Panc1 (cell line): ENCODE measurements at regions not wholly inside any gene's neighbourhood (a gene's known extent, or its start where the extent isn't known, plus 50 kb on each side); places are given as distances from the start of the nearest gene placed in this dataset.

Source experiments
- CTCF ChIP-seq: fragments of 450-650 bp; IDR thresholded peaks from 2 replicates; pipeline ENCODE4 v1.5.1; 2017; ENCODE audit warnings: mild to moderate bottlenecking
- POLR2AphosphoS5 ChIP-seq: IDR thresholded peaks from 2 replicates; pipeline ENCODE4 v1.6.1; 2012; ENCODE audit warnings: mild to moderate bottlenecking, low read depth, low read length, moderate library complexity
- REST ChIP-seq, 2 experiments: IDR thresholded peaks; 2 replicates each; pipeline ENCODE4 v1.6.1; 2011 to 2012; ENCODE audit warnings: low read depth in 2 of 2, control low read depth in 1 of 2, low read length in 1 of 2, mild to moderate bottlenecking in 1 of 2, moderate library complexity in 1 of 2; ENCODE audit not compliant: insufficient read depth in 1 of 2
- TCF7L2 ChIP-seq: IDR thresholded peaks from 2 replicates; pipeline ENCODE4 v1.6.1; 2011; ENCODE audit warnings: mild to moderate bottlenecking, low read depth, low read length, inconsistent platforms

- TF ChIP-seq CTCF (no peak), POLR2AphosphoS5 (no peak), REST (IDR thresholded peaks at IDR 0.05; ENCODE audit: insufficient read depth in 1 of 2, low read depth in 2 of 2, low read length in 1 of 2) (no peak), TCF7L2 (no peak)
These were observed 87.9 kb downstream of the HIF1AN start for GRCh38 chr10:100623521-100624230.
